LNCaP clone FGC (cell line): ENCODE measurements at regions not wholly inside any gene's neighbourhood (a gene's known extent, or its start where the extent isn't known, plus 50 kb on each side); places are given as distances from the start of the nearest gene placed in this dataset.

ENCODE experiments used
- DNase-seq: peaks from one replicate; pipeline ENCODE4 v3.0.0-alpha.2; 2011; ENCODE audit warnings: low read depth
- H3K4me3 ChIP-seq: 2 replicates; pipeline ENCODE4 v1.5.1; 2011; ENCODE audit warnings: mild to moderate bottlenecking, low read depth, low read length, control low read depth
- CTCF ChIP-seq: IDR thresholded peaks from 2 replicates; pipeline ENCODE4 v1.5.1; 2012; ENCODE audit warnings: mild to moderate bottlenecking; ENCODE audit not compliant: control insufficient read depth, insufficient read depth; ENCODE audit errors: extremely low read depth

DNA sequence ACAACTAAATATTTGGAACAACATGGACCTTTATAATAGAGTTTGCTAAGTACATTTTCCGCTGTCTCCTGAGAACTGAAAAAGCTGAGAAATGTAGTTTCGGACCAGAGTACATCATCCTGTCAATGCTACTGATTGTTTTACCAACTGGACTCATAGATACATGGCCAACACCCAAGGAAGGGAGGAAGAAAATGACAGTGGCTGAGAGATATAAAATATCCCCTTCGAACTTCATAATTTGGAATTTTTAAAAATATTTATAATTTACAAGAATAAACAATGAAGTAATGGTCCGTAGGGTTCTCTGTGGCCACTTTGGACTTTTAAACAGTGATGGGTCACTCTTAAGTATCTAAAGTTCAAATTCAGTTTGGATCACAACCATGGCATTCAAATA, 1042.7 kb downstream of the MCTP2 start:
- no peak for DNase-seq
- no peak for TF ChIP-seq CTCF
- H3K4me3 ChIP-seq: no peak overlapping the region

DNA sequence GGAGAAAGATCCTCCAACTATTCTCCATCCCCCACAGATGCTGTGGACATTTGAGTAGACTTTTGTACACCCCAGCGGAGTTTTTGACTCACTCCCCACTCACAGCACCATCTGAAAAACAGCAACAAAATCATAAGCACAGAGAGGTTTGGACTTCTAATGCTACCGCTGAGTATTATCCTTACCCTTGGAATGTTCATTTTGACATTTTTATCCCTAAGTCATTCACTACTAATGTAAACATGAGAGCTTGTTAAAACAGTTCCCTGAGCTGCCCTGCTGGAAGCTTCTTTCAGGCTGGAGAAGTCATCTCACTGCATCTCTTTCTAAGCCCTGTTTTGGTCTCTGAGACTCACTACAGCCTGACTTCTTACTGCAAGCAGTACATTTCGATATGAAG, 1045.9 kb downstream of the MCTP2 start:
- TF ChIP-seq CTCF: no peak
- DNase-seq: no peak

DNA sequence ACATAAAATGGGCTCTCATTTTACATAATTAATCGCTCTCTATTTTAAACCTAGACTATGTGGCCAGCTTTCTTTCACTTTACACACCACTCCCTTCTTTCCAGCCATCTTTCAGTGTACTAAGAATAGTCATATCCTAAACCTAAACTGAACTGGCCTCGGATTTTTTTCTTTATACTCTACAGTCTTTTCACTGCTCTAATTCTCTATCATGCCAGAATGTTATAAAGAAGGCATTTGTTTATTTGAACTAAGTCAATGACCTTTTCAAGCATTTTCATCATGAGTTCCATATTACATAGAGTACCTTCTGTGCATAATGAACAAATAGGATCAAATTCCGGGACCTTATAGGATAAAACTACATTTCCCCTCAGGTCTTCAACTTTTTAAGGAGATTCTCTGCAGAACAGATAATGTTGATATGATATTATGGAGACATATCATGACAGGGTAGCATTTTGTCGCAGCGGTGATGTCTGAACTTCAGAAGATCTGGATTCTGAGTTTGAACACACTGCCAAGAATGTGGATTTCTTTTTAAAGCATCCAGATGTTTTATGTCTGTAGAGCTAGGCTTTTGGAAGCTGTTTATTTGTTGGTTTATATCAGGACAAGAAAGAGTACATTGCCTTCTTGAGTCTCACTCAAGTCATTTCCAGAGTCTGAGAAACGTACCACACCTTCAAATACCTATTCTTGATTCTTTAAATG, 1047.3 kb downstream of the MCTP2 start:
- no peak for DNase-seq
- no peak overlapping the region for H3K4me3 ChIP-seq
- TF ChIP-seq CTCF: no peak

More for the DNA sequence above, 1045.9 kb downstream of the MCTP2 start:
- no peak overlapping the region for H3K4me3 ChIP-seq

DNA sequence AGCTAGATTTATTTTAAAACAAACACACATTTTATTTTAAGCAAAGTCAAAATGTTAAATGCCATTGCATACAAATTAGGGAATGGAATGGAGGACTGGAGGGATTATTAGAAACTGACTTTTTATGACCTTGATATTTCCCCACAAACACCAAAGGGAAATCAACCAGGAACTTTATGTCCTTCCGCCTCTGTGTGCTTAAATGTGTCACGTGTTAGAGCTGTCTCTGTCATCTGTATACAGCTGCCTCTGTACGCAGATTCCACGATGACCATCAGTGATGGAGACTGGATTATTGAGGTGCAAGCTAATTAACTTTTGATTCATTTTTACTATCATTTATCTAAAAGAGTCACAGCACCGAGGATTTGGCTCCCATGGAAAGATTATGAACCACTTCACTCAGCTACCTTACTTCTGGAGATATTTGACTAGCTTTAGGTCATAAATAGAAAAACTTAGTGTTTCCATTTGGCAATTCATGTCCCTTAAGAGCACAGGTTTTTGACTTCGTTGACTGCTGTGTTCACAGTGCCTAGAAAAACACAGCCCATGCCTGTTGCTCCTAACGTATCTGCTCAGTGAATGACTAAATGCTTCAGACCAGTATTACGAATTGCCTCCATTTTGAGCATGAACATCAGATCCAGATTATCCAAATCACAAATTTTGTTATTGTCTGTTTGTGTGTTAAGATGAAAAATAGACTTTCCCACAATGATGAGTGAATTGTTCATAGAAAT, 1048.1 kb downstream of the MCTP2 start:
- no peak for DNase-seq
- TF ChIP-seq CTCF: no peak

DNA sequence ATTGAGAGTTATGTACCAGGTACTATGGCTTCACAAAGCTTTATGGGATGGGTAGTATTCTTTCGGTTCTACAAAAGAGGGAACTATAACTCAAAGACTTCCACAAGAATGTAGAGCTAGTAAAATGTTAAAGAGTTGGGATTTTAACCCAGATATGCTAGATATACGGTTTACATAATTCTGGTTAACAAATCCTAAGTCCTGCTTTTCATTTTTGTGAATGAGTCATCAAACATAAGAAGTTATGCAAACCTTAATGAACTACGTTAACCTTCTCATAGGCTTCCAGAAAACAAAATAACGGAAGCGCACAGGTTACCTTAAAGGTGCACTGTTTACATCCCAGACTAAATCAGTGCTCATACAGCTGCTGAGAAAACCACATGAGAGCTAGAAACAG, 1049.3 kb downstream of the MCTP2 start:
- DNase-seq: no peak
- no peak overlapping the region for H3K4me3 ChIP-seq
- TF ChIP-seq CTCF: no peak

More for the DNA sequence above, 1048.1 kb downstream of the MCTP2 start:
- H3K4me3 ChIP-seq: no peak overlapping the region

DNA sequence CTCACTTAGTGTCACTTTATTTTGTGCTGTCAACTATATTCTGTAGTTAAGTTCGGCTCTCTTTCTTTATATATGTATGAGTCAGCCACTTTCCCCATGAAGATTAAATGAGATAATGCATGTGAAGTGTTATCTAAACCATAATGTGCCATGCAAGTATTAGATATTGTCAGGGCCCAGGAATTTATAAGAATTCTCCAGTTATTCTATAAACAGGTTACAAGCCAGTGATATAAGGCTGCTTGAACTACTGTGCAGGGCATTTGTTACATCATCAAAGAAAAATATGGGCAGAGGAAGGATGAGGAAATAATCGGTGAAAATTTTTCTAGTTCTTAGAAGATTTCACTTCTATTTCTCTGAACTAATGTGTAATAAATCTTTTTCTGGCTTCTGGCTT, 1049.0 kb upstream of the NR2F2 start:
- no peak overlapping the region for H3K4me3 ChIP-seq
- no peak for DNase-seq
- no peak for TF ChIP-seq CTCF
